Sigmoid colon (tissue), 6 donors: ENCODE measurements at regions not wholly inside any gene's neighbourhood (a gene's known extent, or its start where the extent isn't known, plus 50 kb on each side); places are given as distances from the start of the nearest gene placed in this dataset.

Experiments used
- DNase-seq: peaks from one replicate; pipeline ENCODE4 v3.0.0-alpha.2; 2019
- H3K27ac ChIP-seq, 4 donors: fragments of 200-600 bp; sonication (generic); one replicate each; pipeline ENCODE4 v1.5.1; 2016 to 2019; ENCODE audit warnings: mild to moderate bottlenecking in 1 of 4
- H3K27me3 ChIP-seq, 3 donors: fragments of 200-600 bp; sonication (generic); one replicate each; pipeline ENCODE4 v1.5.1; 2019; ENCODE audit warnings: mild to moderate bottlenecking in 1 of 3
- H3K36me3 ChIP-seq, 4 donors: fragments of 200-600 bp; sonication (generic); one replicate each; pipeline ENCODE4 v1.5.1; 2016 to 2019
- H3K4me1 ChIP-seq, 4 donors: fragments of 200-600 bp; sonication (generic); one replicate each; pipeline ENCODE4 v1.5.1; 2017 to 2019
- H3K4me3 ChIP-seq, 4 donors: fragments of 200-600 bp; sonication (generic); one replicate each; pipeline ENCODE4 v1.5.1; 2017 to 2019; ENCODE audit warnings: mild to moderate bottlenecking in 2 of 4, moderate library complexity in 1 of 4
- H3K9me3 ChIP-seq, 4 donors: fragments of 200-600 bp in 3 of 4; sonication (generic) in 3 of 4; one replicate each; pipeline versions ENCODE4 v1.5.1 to v1.6.1; 2013 to 2019
- EP300 ChIP-seq, 4 donors: sonication (generic); formaldehyde crosslinking; IDR thresholded peaks; one replicate each; pipeline ENCODE4 v1.6.1; 2017; ENCODE audit warnings: antibody characterized with exemption in 4 of 4
- POLR2A ChIP-seq, 2 donors: fragments of 450-650 bp; IDR thresholded peaks; one replicate each; pipeline ENCODE4 v1.6.1; 2016; ENCODE audit warnings: antibody characterized with exemption in 2 of 2, mild to moderate bottlenecking in 2 of 2, moderate library complexity in 2 of 2
- POLR2AphosphoS5 ChIP-seq, 4 donors: sonication (generic); formaldehyde crosslinking; IDR thresholded peaks; one replicate each; pipeline ENCODE4 v1.6.1; 2017; ENCODE audit warnings: antibody characterized with exemption in 4 of 4
- WGBS, 2 donors: extraction: QIAGEN DNeasy Blood & Tissue Kit; methylation state at CpG; one replicate each; pipeline ENCODE4 v1.1.7; 2013; 5-methylcytosine and 5-hydroxymethylcytosine counted together
- intact Hi-C: fragments of 100-400 bp; cut with DNase I; formaldehyde crosslinking; loops from one replicate; pipeline ENCODE4 v1.15.1; 2023
- TF ChIP-seq, protein P1 (sequence below), 4 experiments: fragments of 450-650 bp in 3 of 4; fragments of 200-600 bp in 1 of 4; IDR thresholded peaks; one replicate each; pipeline ENCODE4 v1.5.1; 2016 to 2019; ENCODE audit warnings: antibody characterized with exemption in 4 of 4, mild to moderate bottlenecking in 3 of 4, moderate library complexity in 2 of 4
- donor health status: healthy with polysubstance abuse.
- donor health status: healthy.

DNA sequence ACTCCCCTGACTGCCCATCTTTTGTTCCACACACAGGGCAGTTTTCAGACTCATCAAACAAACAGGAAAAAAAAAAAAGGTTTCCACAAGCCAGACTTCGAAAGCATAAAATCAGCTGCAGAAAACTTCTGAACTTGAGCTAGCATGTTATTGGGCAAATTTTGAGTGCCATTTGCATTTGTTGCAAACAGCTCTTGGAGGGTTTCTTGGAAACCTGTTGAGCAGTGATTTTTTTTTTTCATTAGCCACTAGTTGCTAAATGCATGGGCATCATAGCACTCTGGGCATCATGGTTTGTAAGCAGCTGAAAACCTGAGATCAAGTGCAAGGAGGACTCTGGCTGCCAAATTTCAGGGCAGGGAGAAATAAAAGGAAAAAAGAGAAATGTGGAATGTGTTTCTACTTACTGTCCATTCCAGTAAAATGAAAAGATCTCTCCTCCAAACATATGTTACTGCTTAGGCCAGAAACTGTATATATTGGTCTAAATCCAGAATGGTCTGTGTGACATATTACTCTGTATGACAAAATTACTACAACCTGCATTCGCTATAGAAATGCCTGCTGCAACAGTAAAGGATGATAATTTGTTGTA is 85.2 kb upstream of the SMIM23 start:
- Histone ChIP-seq H3K4me1 (no peaks in the 10 kb centered on the region), H3K9me3 (no peaks in the 10 kb centered on the region), H3K27me3 (no peaks in the 10 kb centered on the region), H3K36me3 (no peaks in the 10 kb centered on the region), H3K27ac (no peak overlapping the region), H3K4me3 (no peak overlapping the region)
- 61 to 62% methylated on average over 2 of the region's 2 CpGs for WGBS, 2 donors
- no peak for DNase-seq
- TF ChIP-seq POLR2AphosphoS5 (IDR thresholded peaks at IDR 0.05) = no peak
- no peak for TF ChIP-seq EP300 (IDR thresholded peaks at IDR 0.05)
- TF ChIP-seq, protein P1, sequence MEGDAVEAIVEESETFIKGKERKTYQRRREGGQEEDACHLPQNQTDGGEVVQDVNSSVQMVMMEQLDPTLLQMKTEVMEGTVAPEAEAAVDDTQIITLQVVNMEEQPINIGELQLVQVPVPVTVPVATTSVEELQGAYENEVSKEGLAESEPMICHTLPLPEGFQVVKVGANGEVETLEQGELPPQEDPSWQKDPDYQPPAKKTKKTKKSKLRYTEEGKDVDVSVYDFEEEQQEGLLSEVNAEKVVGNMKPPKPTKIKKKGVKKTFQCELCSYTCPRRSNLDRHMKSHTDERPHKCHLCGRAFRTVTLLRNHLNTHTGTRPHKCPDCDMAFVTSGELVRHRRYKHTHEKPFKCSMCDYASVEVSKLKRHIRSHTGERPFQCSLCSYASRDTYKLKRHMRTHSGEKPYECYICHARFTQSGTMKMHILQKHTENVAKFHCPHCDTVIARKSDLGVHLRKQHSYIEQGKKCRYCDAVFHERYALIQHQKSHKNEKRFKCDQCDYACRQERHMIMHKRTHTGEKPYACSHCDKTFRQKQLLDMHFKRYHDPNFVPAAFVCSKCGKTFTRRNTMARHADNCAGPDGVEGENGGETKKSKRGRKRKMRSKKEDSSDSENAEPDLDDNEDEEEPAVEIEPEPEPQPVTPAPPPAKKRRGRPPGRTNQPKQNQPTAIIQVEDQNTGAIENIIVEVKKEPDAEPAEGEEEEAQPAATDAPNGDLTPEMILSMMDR (IDR thresholded peaks at IDR 0.05) = no peak
- TF ChIP-seq POLR2A (IDR thresholded peaks at IDR 0.05) = no peak
- intact Hi-C loops = no loop called here

DNA sequence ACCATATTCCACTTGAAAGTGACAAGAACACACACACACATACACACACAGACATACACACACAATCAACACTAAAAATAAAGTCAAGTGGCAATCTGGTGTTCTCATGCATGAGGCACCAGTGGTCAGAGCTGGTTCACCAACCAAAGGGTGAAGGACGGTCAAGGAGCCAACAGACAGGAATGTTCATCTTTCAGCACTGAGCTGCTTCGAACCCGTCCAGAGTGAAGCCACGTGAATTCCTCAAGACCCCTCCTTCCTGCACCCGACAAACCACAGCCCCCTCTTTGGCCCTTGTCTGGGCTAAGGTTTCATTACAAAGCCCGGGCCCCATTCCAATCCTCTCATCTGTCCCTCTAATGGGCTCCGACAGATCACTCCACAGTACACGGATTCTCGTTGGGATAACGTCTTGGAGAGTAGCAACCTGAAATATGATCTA is 84.5 kb upstream of the SMIM23 start:
- H3K27me3 ChIP-seq = no peaks in the 10 kb centered on the region
- H3K27ac ChIP-seq = no peak overlapping the region
- DNase-seq = no peak
- no peaks in the 10 kb centered on the region for H3K4me1 ChIP-seq
- TF ChIP-seq POLR2AphosphoS5 (IDR thresholded peaks at IDR 0.05) = no peak
- TF ChIP-seq, protein P1 (IDR thresholded peaks at IDR 0.05) = no peak
- TF ChIP-seq POLR2A (IDR thresholded peaks at IDR 0.05) = no peak
- no peak for TF ChIP-seq EP300 (IDR thresholded peaks at IDR 0.05)
- WGBS, 2 donors = 81 to 83% methylated on average over 10 of the region's 10 CpGs
- H3K4me3 ChIP-seq = no peak overlapping the region
- H3K36me3 ChIP-seq = no peaks in the 10 kb centered on the region
- no peaks in the 10 kb centered on the region for H3K9me3 ChIP-seq
- intact Hi-C loops = no loop called here

DNA sequence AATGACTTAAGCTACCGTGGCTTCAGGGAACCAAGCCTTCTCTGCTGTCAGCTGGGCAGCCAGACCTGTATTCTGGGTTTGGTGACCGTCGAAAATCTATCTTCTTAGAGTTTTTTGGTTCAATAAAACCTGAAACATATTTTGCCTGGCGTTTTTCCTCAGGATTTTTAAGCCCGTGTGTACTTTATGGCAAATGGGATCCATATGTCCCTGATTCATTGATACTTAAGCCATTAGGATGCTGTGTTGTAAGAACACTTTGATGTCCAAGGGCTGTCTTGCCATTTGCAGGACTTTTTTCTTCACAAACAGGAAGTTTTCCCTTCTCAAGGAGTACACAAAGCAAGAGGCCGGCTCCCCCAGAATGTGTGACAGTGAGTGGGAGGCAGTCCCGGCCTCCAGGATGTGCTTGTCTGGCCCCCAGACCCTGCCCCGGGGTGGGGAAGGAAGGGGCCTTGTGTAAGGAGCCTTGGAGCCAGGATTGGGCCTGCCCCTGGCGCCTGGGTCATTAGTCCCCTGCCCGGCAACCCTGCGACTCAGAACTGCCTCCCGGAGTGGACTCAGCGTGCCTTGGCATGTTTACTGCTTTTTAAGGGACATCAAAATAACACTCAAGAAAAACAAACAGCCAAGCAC is 83.4 kb upstream of the SMIM23 start:
- 72 to 74% methylated on average over 13 of the region's 13 CpGs for WGBS, 2 donors
- no peak for DNase-seq
- no peaks in the 10 kb centered on the region for H3K9me3 ChIP-seq
- intact Hi-C loops = no loop called here
- H3K27ac ChIP-seq = no peak overlapping the region
- TF ChIP-seq EP300 (IDR thresholded peaks at IDR 0.05) (no peak), POLR2AphosphoS5 (IDR thresholded peaks at IDR 0.05) (no peak), POLR2A (IDR thresholded peaks at IDR 0.05) (no peak)
- TF ChIP-seq, protein P1 (IDR thresholded peaks at IDR 0.05) = no peak
- H3K36me3 ChIP-seq = no peaks in the 10 kb centered on the region
- H3K27me3 ChIP-seq = no peaks in the 10 kb centered on the region
- H3K4me1 ChIP-seq = no peaks in the 10 kb centered on the region
- no peak overlapping the region for H3K4me3 ChIP-seq

DNA sequence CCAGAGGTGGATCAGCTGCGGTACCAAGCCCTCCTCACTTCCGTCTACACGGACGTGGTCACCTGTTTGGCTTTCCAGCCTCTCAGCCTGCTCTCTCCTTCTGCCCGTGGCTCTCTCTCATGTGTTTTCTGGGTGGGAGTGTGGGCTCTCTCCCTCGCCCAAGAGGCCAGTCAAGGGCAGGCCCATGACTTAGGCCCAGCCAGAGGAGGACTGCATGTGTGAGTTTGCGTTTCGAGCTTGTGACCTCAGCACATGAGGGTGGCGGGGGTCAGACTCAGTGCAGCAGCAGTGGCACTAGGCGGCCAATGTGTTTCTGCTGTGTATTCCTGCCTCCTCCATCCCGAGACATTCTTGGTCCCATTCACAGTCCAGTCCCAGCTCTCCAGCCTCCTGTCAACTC is 82.5 kb upstream of the SMIM23 start:
- intact Hi-C loops = no loop called here
- TF ChIP-seq, protein P1 (IDR thresholded peaks at IDR 0.05) = no peak
- TF ChIP-seq POLR2AphosphoS5 (IDR thresholded peaks at IDR 0.05) (no peak), EP300 (IDR thresholded peaks at IDR 0.05) (no peak), POLR2A (IDR thresholded peaks at IDR 0.05) (no peak)
- 89 to 93% methylated on average over 11 of the region's 11 CpGs for WGBS, 2 donors

More for the DNA sequence above, 82.5 kb upstream of the SMIM23 start:
- H3K27ac ChIP-seq = no peak overlapping the region
- no peak for DNase-seq
- no peak overlapping the region for H3K4me3 ChIP-seq
- no peaks in the 10 kb centered on the region for H3K27me3 ChIP-seq
- no peaks in the 10 kb centered on the region for H3K9me3 ChIP-seq
- H3K36me3 ChIP-seq = no peaks in the 10 kb centered on the region
- no peaks in the 10 kb centered on the region for H3K4me1 ChIP-seq
